Hematopoietic multipotent progenitor cell treated with erythropoietin and hydrocortisone succinate and interleukin-3 and kit ligand, for 4 days (in vitro differentiated cells): ENCODE measurements at regions not wholly inside any gene's neighbourhood (a gene's known extent, or its start where the extent isn't known, plus 50 kb on each side); places are given as distances from the start of the nearest gene placed in this dataset.
"Not testable (repeated sequence)": the region's sequence is repeated elsewhere in the genome, so short reads cannot be mapped to it uniquely, and the experiment has no call there.

Source experiments
- DNase-seq: peaks from one replicate; pipeline ENCODE4 v3.0.0-alpha.2; 2015

- no peak for DNase-seq
Observed at GRCh38 chr3:75129101-75129500, 514.6 kb upstream of the CNTN3 start.

GRCh38 chr3:75136100-75136897, 521.8 kb upstream of the CNTN3 start:
- DNase-seq = peak; percentile 4

- no peak for DNase-seq
Observed at GRCh38 chr3:75138345-75138744, 523.9 kb upstream of the CNTN3 start.

- no peak for DNase-seq
Observed at GRCh38 chr3:75140904-75141615, 523.1 kb upstream of the FRG2C start.

- peak; percentile 21 for DNase-seq
Observed at GRCh38 chr3:75144406-75144805, 519.7 kb upstream of the FRG2C start.

GRCh38 chr3:75171630-75172230, 492.4 kb upstream of the FRG2C start:
- DNase-seq = peak; percentile 22

- no peak for DNase-seq
Observed at GRCh38 chr3:75176937-75177336, 487.2 kb upstream of the FRG2C start.

- DNase-seq = no peak
Observed at GRCh38 chr3:75180235-75180944, 483.7 kb upstream of the FRG2C start.

GRCh38 chr3:75180945-75181298, 483.2 kb upstream of the FRG2C start:
- no peak for DNase-seq

GRCh38 chr3:75188962-75189361, 475.2 kb upstream of the FRG2C start:
- no peak for DNase-seq

- peak; percentile 68 for DNase-seq
Observed at GRCh38 chr3:75192146-75192616, 471.9 kb upstream of the FRG2C start.

- DNase-seq = no peak
Observed at GRCh38 chr3:75193797-75194196, 470.3 kb upstream of the FRG2C start.

- not testable (repeated sequence) for DNase-seq
Observed at GRCh38 chr3:75214332-75214731, 449.8 kb upstream of the FRG2C start.

- DNase-seq = no peak
Observed at GRCh38 chr3:75218577-75218976, 445.6 kb upstream of the FRG2C start.

- no peak for DNase-seq
Observed at GRCh38 chr3:75220932-75221331, 443.2 kb upstream of the FRG2C start.

- DNase-seq = no peak
Observed at GRCh38 chr3:75224412-75224811, 439.7 kb upstream of the FRG2C start.

- no peak for DNase-seq
Observed at GRCh38 chr3:75232216-75232615, 431.9 kb upstream of the FRG2C start.

GRCh38 chr3:75235631-75236030, 428.5 kb upstream of the FRG2C start:
- DNase-seq = no peak

- no peak for DNase-seq
Observed at GRCh38 chr3:75237053-75237452, 427.1 kb upstream of the FRG2C start.

GRCh38 chr3:75237477-75237876, 426.7 kb upstream of the FRG2C start:
- DNase-seq = no peak

GRCh38 chr3:75241226-75241962, 422.7 kb upstream of the FRG2C start:
- DNase-seq = not testable (repeated sequence)

- DNase-seq = no peak
Observed at GRCh38 chr3:75242012-75242735, 422.0 kb upstream of the FRG2C start.
